Fibroblast of lung (primary cell): ENCODE measurements at regions not wholly inside any gene's neighbourhood (a gene's known extent, or its start where the extent isn't known, plus 50 kb on each side); places are given as distances from the start of the nearest gene placed in this dataset.

Experiments
- DNase-seq, 2 donors: peaks; one replicate each; pipeline versions ENCODE4 v3.0.0 to v3.0.0-alpha.2; 2010; ENCODE audit warnings: low read depth in 2 of 2
- H2AFZ ChIP-seq: 2 replicates; pipeline ENCODE4 v1.5.1; 2012; ENCODE audit warnings: low read length, control low read depth, inconsistent platforms
- H3K27ac ChIP-seq: 2 replicates; pipeline ENCODE4 v1.5.1; 2011; ENCODE audit warnings: low read length, control low read depth; ENCODE audit not compliant: insufficient read depth
- H3K27me3 ChIP-seq: 2 replicates; pipeline ENCODE4 v1.5.1; 2011; ENCODE audit warnings: mild to moderate bottlenecking, low read length; ENCODE audit not compliant: control insufficient read depth, insufficient read depth
- H3K36me3 ChIP-seq: 2 replicates; pipeline ENCODE4 v1.5.1; 2011; ENCODE audit warnings: low read length; ENCODE audit not compliant: control insufficient read depth, insufficient read depth
- H3K4me1 ChIP-seq: 2 replicates; pipeline ENCODE4 v1.5.1; 2011; ENCODE audit warnings: low read length; ENCODE audit not compliant: control insufficient read depth, insufficient read depth; ENCODE audit errors: extremely low read depth
- H3K4me2 ChIP-seq: 2 replicates; pipeline ENCODE4 v1.5.1; 2011; ENCODE audit warnings: low read length, control low read depth; ENCODE audit not compliant: insufficient read depth; ENCODE audit errors: extremely low read depth
- H3K4me3 ChIP-seq, 4 experiments: fragments of 200-600 bp in 1 of 4; sonication (generic) in 1 of 4; replicated peaks in 1 of 4; 2 replicates each; pipeline ENCODE4 v1.5.1; 2011 to 2016; ENCODE audit warnings: low read length in 4 of 4, low read depth in 3 of 4, mild to moderate bottlenecking in 3 of 4, control low read depth in 2 of 4, inconsistent platforms in 1 of 4, mixed read lengths in 1 of 4; ENCODE audit not compliant: insufficient read depth in 1 of 4; ENCODE audit errors: control extremely low read depth in 1 of 4
- H3K79me2 ChIP-seq: 2 replicates; pipeline ENCODE4 v1.5.1; 2012; ENCODE audit warnings: mild to moderate bottlenecking, low read length, inconsistent platforms; ENCODE audit not compliant: control insufficient read depth, insufficient read depth
- H3K9ac ChIP-seq: 2 replicates; pipeline ENCODE4 v1.5.1; 2011; ENCODE audit warnings: mild to moderate bottlenecking, low read length, control low read depth; ENCODE audit not compliant: insufficient read depth
- H3K9me3 ChIP-seq: 2 replicates; pipeline ENCODE4 v1.5.1; 2012; ENCODE audit warnings: low read depth, low read length; ENCODE audit not compliant: control insufficient read depth, insufficient read depth
- H4K20me1 ChIP-seq: 2 replicates; pipeline ENCODE4 v1.5.1; 2011; ENCODE audit warnings: low read length; ENCODE audit not compliant: control insufficient read depth, insufficient read depth; ENCODE audit errors: extremely low read depth
- CTCF ChIP-seq, 2 donors: IDR thresholded peaks in 1 of 2; conservative IDR thresholded peaks in 1 of 2; 1 replicate in 1 of 2; 2 replicates in 1 of 2; pipeline ENCODE4 v1.5.1; 2011 to 2012; ENCODE audit warnings: low read length in 2 of 2, control low read depth in 1 of 2, inconsistent platforms in 1 of 2, low read depth in 1 of 2, mild to moderate bottlenecking in 1 of 2
- EZH2 ChIP-seq: IDR thresholded peaks from 2 replicates; pipeline ENCODE4 v1.5.1; 2012; ENCODE audit warnings: low read length, control low read depth, mild to moderate bottlenecking; ENCODE audit errors: missing control alignments

- DNase-seq, result no peak
- H3K79me2 ChIP-seq, result no peaks in the 10 kb centered on the region
- H2AFZ ChIP-seq, result no peak overlapping the region
- H4K20me1 ChIP-seq, result no peaks in the 10 kb centered on the region
- H3K27me3 ChIP-seq, result no peaks in the 10 kb centered on the region
- peaks cover 14% of the 10 kb centered on the region for H3K4me1 ChIP-seq
- no peak overlapping the region for H3K4me3 ChIP-seq
- H3K36me3 ChIP-seq, result no peaks in the 10 kb centered on the region
- TF ChIP-seq EZH2, result no peak
- TF ChIP-seq CTCF (conservative IDR thresholded peaks at IDR 0.05 in 1 of 2, IDR thresholded peaks at IDR 0.05 in 1 of 2; ENCODE audit: low read depth in 1 of 2, low read length in 2 of 2), result no peak
- H3K27ac ChIP-seq, result no peak overlapping the region
- H3K9ac ChIP-seq, result no peak overlapping the region
- no peak overlapping the region for H3K4me2 ChIP-seq
- H3K9me3 ChIP-seq, result no peaks in the 10 kb centered on the region
These were observed 63.4 kb upstream of the PIM1 start for GRCh38 chr6:37106554-37106953.

GRCh38 chr6:37106982-37107491 lies 62.9 kb upstream of the PIM1 start:
- Histone ChIP-seq H2AFZ (no peak overlapping the region), H3K9me3 (no peaks in the 10 kb centered on the region), H3K9ac (no peak overlapping the region), H3K4me1 (peaks cover 12% of the 10 kb centered on the region), H3K4me3 (no peak overlapping the region), H3K36me3 (no peaks in the 10 kb centered on the region), H4K20me1 (no peaks in the 10 kb centered on the region), H3K4me2 (no peak overlapping the region), H3K79me2 (no peaks in the 10 kb centered on the region), H3K27ac (no peak overlapping the region), H3K27me3 (no peaks in the 10 kb centered on the region)
- DNase-seq, result no peak
- TF ChIP-seq CTCF (conservative IDR thresholded peaks at IDR 0.05 in 1 of 2, IDR thresholded peaks at IDR 0.05 in 1 of 2; ENCODE audit: low read depth in 1 of 2, low read length in 2 of 2), result no peak
- no peak for TF ChIP-seq EZH2

- Histone ChIP-seq H4K20me1 (no peaks in the 10 kb centered on the region), H3K4me1 (no peaks in the 10 kb centered on the region), H3K4me2 (no peak overlapping the region), H3K9ac (no peak overlapping the region), H3K27ac (no peak overlapping the region), H3K27me3 (no peaks in the 10 kb centered on the region), H3K79me2 (no peaks in the 10 kb centered on the region), H3K4me3 (no peak overlapping the region), H3K36me3 (no peaks in the 10 kb centered on the region), H3K9me3 (no peaks in the 10 kb centered on the region), H2AFZ (no peak overlapping the region)
- no peak for DNase-seq
- TF ChIP-seq EZH2 (no peak), CTCF (conservative IDR thresholded peaks at IDR 0.05 in 1 of 2, IDR thresholded peaks at IDR 0.05 in 1 of 2; ENCODE audit: low read depth in 1 of 2, low read length in 2 of 2) (no peak)
These were observed 60.0 kb upstream of the PIM1 start for GRCh38 chr6:37109714-37110499.
